ENCODE measurements at regions not wholly inside any gene's neighbourhood (a gene's known extent, or its start where the extent isn't known, plus 50 kb on each side); places are given as distances from the start of the nearest gene placed in this dataset.

GRCh38 chr14:98573082-98573481, 698.9 kb downstream of the BCL11B start:
- DNase-seq (ENCODE audit: low read depth) = no peak

GRCh38 chr14:98576463-98576862, 695.5 kb downstream of the BCL11B start:
- DNase-seq (ENCODE audit: low read depth) = no peak

DNA sequence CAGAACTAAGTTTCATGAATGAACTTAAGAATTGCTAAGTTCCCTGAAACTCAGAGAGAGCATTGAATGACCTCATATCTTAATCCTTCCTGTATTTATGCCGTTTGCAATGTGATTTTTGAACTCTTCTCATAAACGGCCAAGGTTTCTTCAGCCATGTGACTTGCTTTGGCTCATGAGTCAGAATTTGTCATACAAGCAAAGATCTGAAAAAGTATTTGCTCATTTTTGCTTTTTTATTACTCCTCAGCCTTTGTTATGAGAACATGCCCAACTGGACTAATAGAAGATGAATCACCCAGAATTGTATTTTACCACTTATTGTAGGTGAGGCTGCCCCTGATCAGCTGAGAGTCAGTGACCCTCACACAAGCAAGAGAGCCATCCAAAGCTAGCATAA, 693.8 kb downstream of the BCL11B start:
- DNase-seq (ENCODE audit: low read depth) = no peak

DNA sequence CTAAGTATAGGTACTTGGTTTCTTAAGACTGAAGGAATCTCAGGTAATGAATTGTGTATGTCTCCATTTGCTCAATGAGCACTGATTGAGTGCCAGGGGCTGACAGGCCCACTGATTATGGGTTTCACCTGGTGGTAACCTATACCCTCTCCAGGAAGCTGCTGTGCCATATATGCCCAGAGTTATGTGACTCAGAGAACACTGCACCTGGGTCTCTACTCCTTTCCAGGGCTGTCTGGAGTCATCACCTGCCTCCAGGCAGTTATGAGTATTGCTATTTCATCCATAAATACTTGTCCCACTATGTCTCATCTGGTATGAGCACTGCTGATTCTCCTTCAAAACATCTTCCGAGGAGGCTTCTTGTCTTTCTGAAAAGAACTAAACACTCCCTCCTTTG, 692.9 kb downstream of the BCL11B start:
- no peak for DNase-seq (ENCODE audit: low read depth)

DNA sequence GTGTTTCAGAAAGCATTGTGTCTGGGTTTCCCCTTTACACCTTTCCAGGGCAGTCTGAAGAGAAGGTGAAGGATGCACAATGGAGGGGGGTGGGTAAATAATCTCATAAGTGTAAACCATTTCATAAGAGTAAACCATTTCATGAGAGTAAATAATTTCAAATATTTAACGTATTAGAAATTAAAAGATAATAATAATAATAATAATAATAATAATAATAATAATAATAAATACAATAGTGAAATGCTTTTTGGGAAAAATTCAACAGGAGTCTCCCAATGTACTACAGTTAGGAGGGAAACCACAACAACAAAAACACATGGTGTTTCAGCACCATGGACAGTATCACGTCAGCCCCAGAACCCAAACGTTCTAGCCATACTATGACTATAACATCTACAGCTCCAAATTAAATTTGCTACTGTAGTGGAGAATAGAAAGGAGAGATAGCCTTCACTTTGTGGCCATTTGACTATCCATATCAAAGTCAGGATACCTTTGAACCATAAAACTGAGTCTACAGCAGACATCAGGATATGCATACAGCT, 691.8 kb downstream of the BCL11B start:
- no peak for DNase-seq (ENCODE audit: low read depth)

- DNase-seq (ENCODE audit: low read depth) = no peak
Observed at GRCh38 chr14:98582276-98582675, 689.7 kb downstream of the BCL11B start.

DNA sequence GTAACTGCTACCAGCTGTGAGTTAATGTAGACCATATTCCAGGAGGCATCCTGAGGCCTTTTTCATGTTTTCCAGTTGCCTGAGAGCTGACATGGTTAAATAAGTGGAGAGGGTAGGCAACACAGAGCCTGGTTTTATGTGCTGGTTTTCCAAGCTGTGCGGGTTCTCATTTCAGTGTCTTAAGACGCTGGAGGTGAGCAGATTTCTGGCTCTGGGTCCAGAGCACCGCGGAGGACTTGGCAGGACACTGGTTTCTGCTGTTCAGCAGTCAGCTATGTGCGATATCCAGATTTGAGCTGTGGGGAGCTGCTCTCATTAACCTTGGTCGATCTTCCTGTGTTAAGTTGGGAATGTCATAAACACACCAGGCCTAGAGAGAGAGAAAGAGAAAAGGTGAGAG, 680.8 kb downstream of the BCL11B start:
- DNase-seq (ENCODE audit: low read depth) = no peak

GRCh38 chr14:98592611-98593170, 679.3 kb downstream of the BCL11B start:
- no peak for DNase-seq (ENCODE audit: low read depth)

GRCh38 chr14:98593361-98593761, 678.6 kb downstream of the BCL11B start:
- DNase-seq (ENCODE audit: low read depth) = no peak

DNA sequence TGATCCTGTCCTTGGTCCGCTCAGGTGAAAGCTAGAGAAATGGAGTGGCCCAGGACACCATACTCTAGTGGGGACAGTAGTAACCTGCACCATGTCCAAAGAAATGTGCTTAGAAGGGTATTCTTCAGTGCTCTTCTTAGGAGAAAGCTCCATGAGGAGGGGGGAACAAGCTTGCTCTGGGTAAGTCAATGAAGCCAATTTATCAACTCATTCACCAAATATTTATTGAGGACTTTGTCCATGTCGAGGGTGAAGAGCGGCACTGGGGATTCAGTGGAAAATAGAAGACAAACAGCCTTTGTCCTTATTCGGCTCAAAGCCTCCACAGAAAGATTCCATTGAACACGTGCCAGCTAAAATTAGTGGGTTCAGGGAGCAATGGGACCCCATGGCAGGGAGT, 677.8 kb downstream of the BCL11B start:
- DNase-seq (ENCODE audit: low read depth) = no peak

- DNase-seq (ENCODE audit: low read depth) = no peak
Observed at GRCh38 chr14:98598576-98598975, 673.4 kb downstream of the BCL11B start.

DNA sequence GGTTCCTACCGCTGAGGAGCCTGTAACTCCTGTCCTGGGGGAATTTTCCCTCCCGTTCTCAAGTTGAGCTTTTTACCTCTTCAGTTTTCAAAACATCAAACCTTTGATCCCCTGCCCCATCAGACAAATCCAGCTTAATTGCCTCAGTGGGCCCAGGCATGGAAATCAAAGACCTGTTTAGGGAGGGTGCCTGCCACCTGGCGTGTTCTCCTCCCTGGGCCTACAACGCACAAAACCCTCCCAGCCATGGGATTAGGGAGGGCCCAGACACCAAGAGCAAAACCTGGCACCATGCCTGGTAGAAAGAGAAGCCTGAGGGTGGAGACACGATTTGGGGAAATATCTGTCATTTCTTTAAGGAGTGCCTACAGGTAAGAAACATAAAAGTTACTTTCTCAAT, 672.9 kb downstream of the BCL11B start:
- DNase-seq (ENCODE audit: low read depth) = no peak

- DNase-seq (ENCODE audit: low read depth) = no peak
Observed at GRCh38 chr14:98602983-98603382, 669.0 kb downstream of the BCL11B start.

- DNase-seq (ENCODE audit: low read depth) = no peak
Observed at GRCh38 chr14:98605043-98605442, 667.0 kb downstream of the BCL11B start.

DNA sequence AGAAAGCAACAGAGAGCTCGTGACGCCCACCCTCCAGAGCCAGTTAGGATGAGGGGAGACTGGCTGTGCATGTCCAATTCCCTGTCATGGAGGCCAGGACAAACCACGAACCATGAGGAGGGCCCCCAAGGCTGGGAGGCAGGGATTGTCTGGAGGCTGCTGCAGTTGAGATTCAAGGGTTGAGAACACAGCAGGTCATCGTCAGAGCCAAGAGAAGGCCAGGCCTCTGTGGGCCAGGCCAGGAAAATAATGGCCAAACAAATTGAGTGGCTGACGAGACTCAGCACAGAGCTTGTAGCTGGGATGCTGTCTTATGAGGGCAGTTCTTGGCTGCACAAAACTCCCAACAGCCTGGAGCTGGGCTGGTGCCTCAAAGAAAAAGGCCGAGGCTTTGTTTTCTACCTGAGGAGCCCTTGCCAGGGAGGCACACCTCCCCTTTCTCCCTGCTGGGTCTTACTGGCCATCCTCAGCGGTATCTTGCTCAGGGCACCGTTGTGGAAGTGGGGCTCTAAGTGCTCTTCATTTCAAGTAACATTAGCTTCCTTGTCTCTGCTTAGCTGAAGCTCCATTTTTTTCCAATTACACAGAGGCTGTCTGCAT, 665.9 kb downstream of the BCL11B start:
- no peak for DNase-seq (ENCODE audit: low read depth)

- DNase-seq (ENCODE audit: low read depth) = no peak
Observed at GRCh38 chr14:98606816-98607215, 665.2 kb downstream of the BCL11B start.

DNA sequence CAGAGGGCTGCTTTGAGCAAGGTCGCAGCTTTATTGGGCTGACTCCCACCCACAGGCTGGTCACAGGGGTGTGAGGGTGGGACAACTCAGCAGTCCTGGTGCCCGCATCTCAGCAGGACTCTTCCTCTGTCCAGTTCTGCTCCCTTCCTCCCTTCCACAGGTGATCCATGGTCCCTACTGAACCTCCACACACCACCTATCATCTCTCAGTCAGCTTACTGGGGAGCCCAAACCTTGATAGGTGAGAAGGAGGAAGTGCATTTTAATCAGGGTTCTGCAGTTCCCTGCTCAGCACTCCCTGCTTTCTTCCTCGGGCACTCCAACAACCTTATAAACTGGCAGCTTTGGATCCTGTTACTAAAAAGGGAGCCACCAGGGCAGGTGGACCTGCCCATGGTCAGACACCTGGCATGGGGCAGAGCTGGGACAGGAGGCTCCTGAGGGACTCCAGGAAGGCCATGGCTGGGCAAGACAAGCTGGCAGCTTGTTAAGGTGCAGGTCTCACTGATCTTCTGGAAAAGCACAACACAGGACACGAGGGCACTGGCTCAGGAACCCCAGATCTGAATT, 664.6 kb downstream of the BCL11B start:
- DNase-seq (ENCODE audit: low read depth) = no peak

DNA sequence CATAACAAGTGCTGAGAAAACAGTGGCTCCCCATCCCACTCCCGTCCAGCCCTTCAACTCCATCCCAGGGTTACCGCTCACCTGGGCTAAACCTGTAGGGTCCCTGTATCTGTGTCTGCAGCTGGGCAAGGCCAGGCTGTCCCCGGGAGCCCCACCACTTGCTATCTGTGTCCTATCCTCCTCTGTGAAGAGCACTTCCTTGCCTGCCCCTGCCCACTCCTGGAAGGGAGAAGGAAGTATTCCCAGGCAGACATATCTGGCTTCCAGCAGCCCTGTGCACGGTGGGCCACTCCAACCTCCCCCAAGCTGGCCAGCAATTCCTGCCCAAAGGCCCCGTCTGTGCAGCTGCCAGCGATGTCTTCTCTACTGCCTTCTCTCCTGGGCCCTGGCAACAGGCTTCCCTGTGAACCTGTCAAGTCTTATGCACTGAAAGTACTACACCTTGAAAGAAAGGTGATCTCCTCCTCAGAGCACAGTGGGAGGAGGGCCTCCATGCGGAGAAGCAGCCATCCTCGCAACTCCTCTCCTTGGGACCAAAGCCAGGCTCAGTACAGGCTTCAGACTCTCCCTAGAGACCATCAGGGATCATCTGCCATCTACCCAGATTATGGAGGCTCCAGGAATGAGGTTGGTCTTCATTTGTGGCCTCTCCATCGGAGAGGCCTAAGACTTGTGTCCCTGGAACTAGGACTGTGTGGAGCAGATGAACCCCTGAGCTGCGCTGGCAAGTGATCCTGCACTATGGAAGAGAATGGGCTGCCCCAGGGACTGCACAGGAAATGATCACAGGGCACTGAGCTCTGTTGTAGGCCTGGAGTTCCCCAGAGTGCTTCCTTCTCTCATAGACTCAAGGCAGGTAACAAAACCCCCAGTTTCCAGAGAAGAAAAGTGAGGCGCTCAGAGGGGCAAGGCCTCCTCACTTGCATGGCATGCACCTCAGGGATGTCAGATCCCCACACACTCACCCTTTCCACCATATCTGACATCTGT, 663.6 kb downstream of the BCL11B start:
- DNase-seq (ENCODE audit: low read depth) = no peak

DNA sequence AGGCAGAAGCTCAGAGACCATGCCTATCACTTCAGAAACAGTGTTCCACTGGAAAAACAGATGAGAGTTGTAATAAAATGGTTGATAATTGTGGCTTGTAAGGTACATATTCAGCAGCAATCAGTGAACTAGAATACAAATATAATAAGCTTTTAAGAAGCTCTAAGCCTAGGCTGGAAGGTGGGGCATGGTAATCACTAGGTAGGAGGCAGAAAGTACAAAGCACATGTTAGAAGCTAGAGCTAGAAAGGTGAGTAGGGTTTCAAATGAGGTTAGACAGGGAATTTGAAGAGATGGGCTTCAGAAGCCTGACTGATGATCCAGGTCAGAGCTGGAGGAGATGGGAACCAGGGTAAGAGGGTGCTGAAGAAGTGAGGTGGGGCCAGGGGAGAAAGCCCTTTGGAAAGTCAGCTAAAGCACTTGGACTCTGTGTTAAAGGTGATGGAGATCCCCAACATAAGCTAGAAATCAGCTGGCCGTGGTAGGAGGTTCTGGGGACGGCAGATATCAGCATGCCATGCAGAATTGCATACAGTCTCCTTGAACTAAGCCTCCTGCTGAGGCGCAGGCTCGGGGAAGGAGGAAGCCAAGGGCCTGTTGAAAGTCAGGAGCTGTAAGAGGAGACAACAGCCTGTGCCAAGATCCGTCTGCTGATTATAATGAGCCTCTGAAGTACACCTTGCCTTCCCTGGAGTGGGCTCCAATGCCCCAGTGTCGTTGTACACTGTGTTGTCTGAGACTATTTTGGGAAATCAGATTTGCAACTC, 659.4 kb downstream of the BCL11B start:
- no peak for DNase-seq (ENCODE audit: low read depth)

- DNase-seq (ENCODE audit: low read depth) = no peak
Observed at GRCh38 chr14:98614741-98615140, 657.3 kb downstream of the BCL11B start.

- DNase-seq (ENCODE audit: low read depth) = no peak
Observed at GRCh38 chr14:98622208-98623051, 649.6 kb downstream of the BCL11B start.
